Thyroid gland (tissue), 4 donors: ENCODE measurements at regions not wholly inside any gene's neighbourhood (a gene's known extent, or its start where the extent isn't known, plus 50 kb on each side); places are given as distances from the start of the nearest gene placed in this dataset.

Experiments
- DNase-seq, 2 donors: peaks; one replicate each; pipeline ENCODE4 v3.0.0-alpha.2; 2019
- H3K27ac ChIP-seq, 3 donors: fragments of 200-600 bp; sonication (generic); 1 replicate in 2 of 3; 2 replicates in 1 of 3; pipeline ENCODE4 v1.5.1; 2016 to 2019; ENCODE audit warnings: mild to moderate bottlenecking in 1 of 3, moderate library complexity in 1 of 3
- H3K27me3 ChIP-seq: fragments of 200-600 bp; sonication (generic); one replicate; pipeline ENCODE4 v1.5.1; 2019
- H3K36me3 ChIP-seq, 2 donors: fragments of 200-600 bp; sonication (generic); one replicate each; pipeline ENCODE4 v1.5.1; 2016 to 2019
- H3K4me1 ChIP-seq, 2 donors: fragments of 200-600 bp; sonication (generic); one replicate each; pipeline ENCODE4 v1.5.1; 2017 to 2019
- H3K4me3 ChIP-seq, 3 donors: fragments of 200-600 bp; sonication (generic); replicated peaks in 1 of 3; 1 replicate in 2 of 3; 2 replicates in 1 of 3; pipeline ENCODE4 v1.5.1; 2016; ENCODE audit warnings: mild to moderate bottlenecking in 1 of 3
- H3K9me3 ChIP-seq: fragments of 200-600 bp; sonication (generic); one replicate; pipeline ENCODE4 v1.5.1; 2017
- CTCF ChIP-seq, 6 experiments: fragments of 200-600 bp in 3 of 6; fragments of 450-650 bp in 3 of 6; sonication (generic) in 3 of 6; IDR thresholded peaks; one replicate each; pipeline ENCODE4 v1.5.1; 2016 to 2019; ENCODE audit warnings: antibody characterized with exemption in 6 of 6, mild to moderate bottlenecking in 2 of 6, inconsistent platforms in 1 of 6, moderate library complexity in 1 of 6
- POLR2A ChIP-seq, 2 donors: fragments of 450-650 bp; IDR thresholded peaks; one replicate each; pipeline ENCODE4 v1.6.1; 2017; ENCODE audit warnings: antibody characterized with exemption in 2 of 2, mild to moderate bottlenecking in 2 of 2, moderate library complexity in 1 of 2
- WGBS, 2 donors: methylation state at CpG; one replicate each; pipeline ENCODE4 v1.1.5; 2017; 5-methylcytosine and 5-hydroxymethylcytosine counted together
- intact Hi-C: fragments of 100-400 bp; cut with DNase I; formaldehyde crosslinking; loops from one replicate; pipeline ENCODE4 v1.15.1; 2023

- Histone ChIP-seq H3K36me3 (no peaks in the 10 kb centered on the region), H3K27ac (no peak overlapping the region), H3K9me3 (no peaks in the 10 kb centered on the region), H3K27me3 (no peaks in the 10 kb centered on the region), H3K4me1 (peaks cover 0 to 7% of the 10 kb centered on the region in 2 donors), H3K4me3 (no peak overlapping the region)
- DNase-seq = no peak
- intact Hi-C loops = no loop called here
- no peak for TF ChIP-seq CTCF (IDR thresholded peaks at IDR 0.05)
- TF ChIP-seq POLR2A (IDR thresholded peaks at IDR 0.05) = no peak
- 87 to 91% methylated on average over 10 of the region's 10 CpGs for WGBS, 2 donors
Observed at GRCh38 chr10:85459906-85460305, 906.7 kb downstream of the GRID1 start.

GRCh38 chr10:85464336-85464735 lies 902.3 kb downstream of the GRID1 start:
- Histone ChIP-seq H3K36me3 (no peaks in the 10 kb centered on the region), H3K27me3 (no peaks in the 10 kb centered on the region), H3K4me3 (no peak overlapping the region), H3K27ac (no peak overlapping the region), H3K4me1 (peaks cover 0 to 7% of the 10 kb centered on the region in 2 donors), H3K9me3 (no peaks in the 10 kb centered on the region)
- no peak for TF ChIP-seq POLR2A (IDR thresholded peaks at IDR 0.05)
- TF ChIP-seq CTCF (IDR thresholded peaks at IDR 0.05) = no peak
- 65 to 82% methylated on average over 2 of the region's 2 CpGs for WGBS, 2 donors
- intact Hi-C loops = no loop called here
- peak; percentile 5 to 15 for DNase-seq

GRCh38 chr10:85477979-85478378 lies 888.6 kb downstream of the GRID1 start:
- Histone ChIP-seq H3K4me1 (no peaks in the 10 kb centered on the region), H3K27ac (no peak overlapping the region), H3K9me3 (no peaks in the 10 kb centered on the region), H3K27me3 (no peaks in the 10 kb centered on the region), H3K36me3 (no peaks in the 10 kb centered on the region), H3K4me3 (no peak overlapping the region)
- DNase-seq = no peak
- intact Hi-C loops = no loop called here
- no peak for TF ChIP-seq CTCF (IDR thresholded peaks at IDR 0.05)
- TF ChIP-seq POLR2A (IDR thresholded peaks at IDR 0.05) = no peak
- 92 to 94% methylated on average over 1 of the region's 1 CpG for WGBS, 2 donors

- intact Hi-C loops = no loop called here
- no peak for TF ChIP-seq CTCF (IDR thresholded peaks at IDR 0.05)
- TF ChIP-seq POLR2A (IDR thresholded peaks at IDR 0.05) = no peak
- no peak overlapping the region for H3K27ac ChIP-seq
- H3K27me3 ChIP-seq = no peaks in the 10 kb centered on the region
- no peaks in the 10 kb centered on the region for H3K9me3 ChIP-seq
- no peaks in the 10 kb centered on the region for H3K36me3 ChIP-seq
- DNase-seq = no peak
- no peaks in the 10 kb centered on the region for H3K4me1 ChIP-seq
- H3K4me3 ChIP-seq = no peak overlapping the region
Observed at GRCh38 chr10:85490431-85490830, 876.2 kb downstream of the GRID1 start.

GRCh38 chr10:85491652-85492051 lies 874.9 kb downstream of the GRID1 start:
- no peaks in the 10 kb centered on the region for H3K9me3 ChIP-seq
- TF ChIP-seq CTCF (IDR thresholded peaks at IDR 0.05) (no peak), POLR2A (IDR thresholded peaks at IDR 0.05) (no peak)
- WGBS, 2 donors = 60 to 65% methylated on average over 5 of the region's 5 CpGs
- H3K27ac ChIP-seq = no peak overlapping the region
- DNase-seq = no peak
- H3K4me1 ChIP-seq = no peaks in the 10 kb centered on the region
- H3K4me3 ChIP-seq = no peak overlapping the region
- H3K27me3 ChIP-seq = no peaks in the 10 kb centered on the region
- no peaks in the 10 kb centered on the region for H3K36me3 ChIP-seq
- intact Hi-C loops = no loop called here
